ENCODE measurements at regions not wholly inside any gene's neighbourhood (a gene's known extent, or its start where the extent isn't known, plus 50 kb on each side); places are given as distances from the start of the nearest gene placed in this dataset.

DNA sequence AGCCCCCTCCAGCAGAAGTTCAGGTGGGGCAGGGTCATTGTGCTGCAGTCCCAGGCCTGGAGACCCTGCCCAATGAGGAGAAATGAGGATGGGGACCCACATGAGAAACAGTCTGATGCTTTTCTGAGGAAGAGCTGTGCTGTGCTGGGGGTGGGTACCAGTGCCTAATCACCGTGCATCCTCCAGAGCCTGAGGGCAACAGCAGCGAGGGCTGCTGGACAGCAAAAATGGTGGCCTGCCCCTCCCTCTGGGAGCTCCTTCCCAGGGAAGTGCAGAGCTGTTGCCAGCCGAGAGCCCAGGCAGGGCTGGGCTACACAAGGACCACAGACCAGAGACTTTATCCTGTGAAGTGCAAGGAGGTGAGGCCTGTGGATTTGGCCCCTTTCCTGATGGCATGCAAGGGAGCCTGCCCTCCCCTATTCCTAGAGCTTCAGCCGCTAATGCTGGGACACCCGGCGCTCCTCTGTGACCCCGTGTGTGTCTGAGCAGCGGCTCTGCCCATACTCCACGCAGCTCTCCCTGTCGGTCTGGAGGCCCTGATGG is 134.8 kb downstream of the DSEL start:
- H3K27me3 ChIP-seq (ENCODE audit: insufficient read depth, poor library complexity, severe bottlenecking) = no peaks in the 10 kb centered on the region
- H3K27ac ChIP-seq (replicated peaks) = no peak overlapping the region
- TF ChIP-seq SPI1 (IDR thresholded peaks at IDR 0.05; ENCODE audit: borderline replicate concordance, low read depth) (no peak), POLR2AphosphoS5 (IDR thresholded peaks at IDR 0.05; ENCODE audit: low read depth) (no peak), CTCF (IDR thresholded peaks at IDR 0.05; ENCODE audit: insufficient read depth, low read length) (no peak), GABPA (IDR thresholded peaks at IDR 0.05; ENCODE audit: low read depth) (no peak)
- TF ChIP-seq, protein P1, sequence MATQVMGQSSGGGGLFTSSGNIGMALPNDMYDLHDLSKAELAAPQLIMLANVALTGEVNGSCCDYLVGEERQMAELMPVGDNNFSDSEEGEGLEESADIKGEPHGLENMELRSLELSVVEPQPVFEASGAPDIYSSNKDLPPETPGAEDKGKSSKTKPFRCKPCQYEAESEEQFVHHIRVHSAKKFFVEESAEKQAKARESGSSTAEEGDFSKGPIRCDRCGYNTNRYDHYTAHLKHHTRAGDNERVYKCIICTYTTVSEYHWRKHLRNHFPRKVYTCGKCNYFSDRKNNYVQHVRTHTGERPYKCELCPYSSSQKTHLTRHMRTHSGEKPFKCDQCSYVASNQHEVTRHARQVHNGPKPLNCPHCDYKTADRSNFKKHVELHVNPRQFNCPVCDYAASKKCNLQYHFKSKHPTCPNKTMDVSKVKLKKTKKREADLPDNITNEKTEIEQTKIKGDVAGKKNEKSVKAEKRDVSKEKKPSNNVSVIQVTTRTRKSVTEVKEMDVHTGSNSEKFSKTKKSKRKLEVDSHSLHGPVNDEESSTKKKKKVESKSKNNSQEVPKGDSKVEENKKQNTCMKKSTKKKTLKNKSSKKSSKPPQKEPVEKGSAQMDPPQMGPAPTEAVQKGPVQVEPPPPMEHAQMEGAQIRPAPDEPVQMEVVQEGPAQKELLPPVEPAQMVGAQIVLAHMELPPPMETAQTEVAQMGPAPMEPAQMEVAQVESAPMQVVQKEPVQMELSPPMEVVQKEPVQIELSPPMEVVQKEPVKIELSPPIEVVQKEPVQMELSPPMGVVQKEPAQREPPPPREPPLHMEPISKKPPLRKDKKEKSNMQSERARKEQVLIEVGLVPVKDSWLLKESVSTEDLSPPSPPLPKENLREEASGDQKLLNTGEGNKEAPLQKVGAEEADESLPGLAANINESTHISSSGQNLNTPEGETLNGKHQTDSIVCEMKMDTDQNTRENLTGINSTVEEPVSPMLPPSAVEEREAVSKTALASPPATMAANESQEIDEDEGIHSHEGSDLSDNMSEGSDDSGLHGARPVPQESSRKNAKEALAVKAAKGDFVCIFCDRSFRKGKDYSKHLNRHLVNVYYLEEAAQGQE (IDR thresholded peaks at IDR 0.05; ENCODE audit: insufficient replicate concordance, low read depth) = no peak
- H3K4me3 ChIP-seq (replicated peaks; ENCODE audit: insufficient read depth, low read length) = no peak overlapping the region
- DNase-seq (ENCODE audit: low read depth in 1 of 2, low spot score in 1 of 2) = no peak

GRCh38 chr18:67380867-67381266 is 135.7 kb downstream of the DSEL start:
- Histone ChIP-seq H3K4me3 (replicated peaks; ENCODE audit: insufficient read depth, low read length) (no peak overlapping the region), H3K27ac (replicated peaks) (no peak overlapping the region), H3K27me3 (ENCODE audit: insufficient read depth, poor library complexity, severe bottlenecking) (no peaks in the 10 kb centered on the region)
- DNase-seq (ENCODE audit: low read depth in 1 of 2, low spot score in 1 of 2) = no peak
- TF ChIP-seq, protein P1 (IDR thresholded peaks at IDR 0.05; ENCODE audit: insufficient replicate concordance, low read depth) = no peak
- TF ChIP-seq GABPA (IDR thresholded peaks at IDR 0.05; ENCODE audit: low read depth) = no peak
- TF ChIP-seq SPI1 (IDR thresholded peaks at IDR 0.05; ENCODE audit: borderline replicate concordance, low read depth) = no peak
- TF ChIP-seq POLR2AphosphoS5 (IDR thresholded peaks at IDR 0.05; ENCODE audit: low read depth) = no peak
- TF ChIP-seq CTCF (IDR thresholded peaks at IDR 0.05; ENCODE audit: insufficient read depth, low read length) = no peak

GRCh38 chr18:67379981-67380380 is 136.5 kb downstream of the DSEL start:
- TF ChIP-seq, protein P1 (IDR thresholded peaks at IDR 0.05; ENCODE audit: insufficient replicate concordance, low read depth) = no peak
- no peak overlapping the region for H3K27ac ChIP-seq (replicated peaks)
- no peak for DNase-seq (ENCODE audit: low read depth in 1 of 2, low spot score in 1 of 2)
- no peaks in the 10 kb centered on the region for H3K27me3 ChIP-seq (ENCODE audit: insufficient read depth, poor library complexity, severe bottlenecking)
- no peak overlapping the region for H3K4me3 ChIP-seq (replicated peaks; ENCODE audit: insufficient read depth, low read length)
